LoVo (cell line): ENCODE measurements at regions not wholly inside any gene's neighbourhood (a gene's known extent, or its start where the extent isn't known, plus 50 kb on each side); places are given as distances from the start of the nearest gene placed in this dataset.

Experiments used
- DNase-seq: peaks from one replicate; pipeline ENCODE4 v3.0.0-alpha.2; 2016; ENCODE audit warnings: low spot score

DNA sequence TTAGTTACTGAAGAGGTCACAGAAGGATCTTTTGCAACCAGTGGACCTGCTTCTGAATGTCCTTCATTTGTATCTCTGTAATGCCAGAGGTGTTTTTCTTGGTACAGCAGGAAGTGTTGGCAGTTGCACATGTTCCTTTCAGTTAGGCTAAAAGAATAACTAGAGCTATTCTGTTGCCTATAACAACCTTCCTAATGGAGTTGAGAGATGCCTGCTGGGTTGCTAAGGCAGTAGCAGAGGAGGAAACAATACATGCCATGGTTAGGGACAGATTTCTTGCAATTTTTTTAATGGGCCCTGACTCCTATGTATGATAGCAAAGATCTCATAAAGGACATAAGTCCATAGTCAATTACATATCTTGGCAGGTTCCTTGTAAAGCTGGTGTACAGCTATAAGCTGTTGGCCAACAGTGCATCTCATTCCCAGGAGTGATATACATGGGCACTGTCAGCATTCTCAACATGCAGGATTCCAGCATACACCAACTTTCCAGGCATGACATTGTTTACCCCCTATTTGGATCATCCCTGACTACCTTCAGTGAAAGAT is 556.6 kb downstream of the CCER1 start:
- DNase-seq = no peak

DNA sequence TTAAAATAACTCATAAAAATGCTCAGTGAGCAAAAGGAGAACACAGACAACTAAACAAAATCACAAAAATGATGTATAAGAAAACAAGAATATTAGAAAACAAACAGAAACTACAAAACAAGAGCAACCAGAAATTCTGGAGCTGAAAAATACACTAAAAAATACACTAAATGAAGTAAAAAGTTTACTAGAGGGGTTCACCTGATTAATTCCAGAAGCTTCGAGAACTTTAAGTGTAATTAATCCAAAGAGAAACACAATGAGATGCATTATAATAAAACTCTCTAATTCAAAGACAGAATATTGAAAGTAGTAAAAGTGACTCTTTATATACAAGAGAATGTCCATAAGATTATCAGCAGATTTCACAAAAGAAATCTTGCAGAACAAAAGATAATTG is 558.4 kb downstream of the CCER1 start:
- no peak for DNase-seq

GRCh38 chr12:90393652-90394051 is 561.3 kb downstream of the CCER1 start:
- DNase-seq = no peak

DNA sequence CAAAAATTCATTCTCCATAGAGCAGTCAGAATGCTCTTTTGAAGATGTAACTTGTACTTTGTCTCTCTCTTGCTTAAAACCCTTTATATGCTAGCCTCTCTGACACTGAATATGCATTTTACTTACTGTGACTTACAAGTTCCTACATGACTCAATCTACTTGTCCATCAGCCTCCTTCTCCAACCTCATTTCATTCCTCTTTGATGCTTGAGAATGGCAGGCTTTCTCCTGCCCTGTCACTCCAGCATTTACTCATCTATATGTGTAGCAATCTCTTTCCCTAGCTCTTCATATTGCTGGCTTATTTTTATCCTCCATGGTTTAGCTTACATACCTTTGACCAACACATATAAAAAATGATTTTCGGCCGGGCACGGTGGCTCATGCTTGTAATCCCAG is 561.9 kb downstream of the CCER1 start:
- no peak for DNase-seq

GRCh38 chr12:90390947-90391346 is 564.0 kb downstream of the CCER1 start:
- DNase-seq = peak; percentile 56

DNA sequence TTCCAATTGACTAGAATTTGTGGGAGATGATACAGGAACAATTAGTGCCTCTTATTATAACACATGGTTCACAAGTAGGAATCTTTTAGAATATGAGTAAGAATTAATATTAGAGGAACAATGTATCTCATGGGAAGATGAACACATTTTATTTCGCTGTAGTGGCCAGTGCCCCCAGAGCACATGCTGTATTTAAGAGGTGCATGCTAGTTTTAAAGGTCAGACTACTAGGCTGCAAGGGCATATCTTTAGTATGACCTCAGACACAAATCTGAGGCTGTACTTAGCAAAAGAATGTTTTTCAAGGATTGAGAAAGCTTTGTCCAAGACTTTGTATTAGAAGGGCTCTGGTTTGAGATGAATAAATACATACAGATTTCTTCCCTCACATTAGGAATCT is 586.9 kb downstream of the CCER1 start:
- no peak for DNase-seq

DNA sequence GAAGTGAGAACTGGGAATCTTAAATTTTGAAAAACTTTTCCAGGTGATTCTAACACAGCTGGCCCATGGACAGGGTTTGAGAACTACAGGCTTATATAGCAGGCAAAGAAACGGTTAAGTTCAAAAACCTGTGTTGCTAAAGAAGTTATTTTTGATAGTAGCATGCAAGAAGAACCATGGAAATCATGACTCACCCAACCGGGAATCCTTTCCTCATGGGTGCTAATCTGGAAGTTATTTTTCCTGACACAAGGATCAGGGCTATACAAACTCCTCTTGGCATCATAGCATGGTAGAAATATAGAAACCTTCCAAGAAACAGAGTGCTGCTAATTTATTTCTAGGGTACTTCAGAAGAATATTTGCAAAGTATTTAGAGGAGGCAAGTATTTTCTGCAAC is 588.7 kb downstream of the CCER1 start:
- DNase-seq = no peak

DNA sequence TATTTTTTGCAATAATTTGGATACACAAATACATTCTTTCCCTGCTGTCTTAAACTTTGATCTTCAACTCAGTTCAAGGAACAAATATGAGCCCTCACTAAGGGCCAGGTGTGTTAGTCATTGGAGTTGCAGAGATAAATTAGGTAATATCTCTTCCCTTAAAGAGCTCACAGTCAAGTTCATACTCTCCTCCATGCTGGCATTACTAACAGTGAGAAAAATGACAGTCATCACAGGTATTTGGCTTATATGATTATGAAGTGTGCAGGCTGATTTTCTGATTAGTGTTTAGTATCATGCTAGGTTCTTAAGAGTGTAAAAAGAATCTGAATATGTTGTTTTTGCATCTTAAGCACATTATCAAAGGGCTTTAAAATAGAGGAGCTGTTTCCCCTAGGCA is 594.7 kb downstream of the CCER1 start:
- DNase-seq = no peak

DNA sequence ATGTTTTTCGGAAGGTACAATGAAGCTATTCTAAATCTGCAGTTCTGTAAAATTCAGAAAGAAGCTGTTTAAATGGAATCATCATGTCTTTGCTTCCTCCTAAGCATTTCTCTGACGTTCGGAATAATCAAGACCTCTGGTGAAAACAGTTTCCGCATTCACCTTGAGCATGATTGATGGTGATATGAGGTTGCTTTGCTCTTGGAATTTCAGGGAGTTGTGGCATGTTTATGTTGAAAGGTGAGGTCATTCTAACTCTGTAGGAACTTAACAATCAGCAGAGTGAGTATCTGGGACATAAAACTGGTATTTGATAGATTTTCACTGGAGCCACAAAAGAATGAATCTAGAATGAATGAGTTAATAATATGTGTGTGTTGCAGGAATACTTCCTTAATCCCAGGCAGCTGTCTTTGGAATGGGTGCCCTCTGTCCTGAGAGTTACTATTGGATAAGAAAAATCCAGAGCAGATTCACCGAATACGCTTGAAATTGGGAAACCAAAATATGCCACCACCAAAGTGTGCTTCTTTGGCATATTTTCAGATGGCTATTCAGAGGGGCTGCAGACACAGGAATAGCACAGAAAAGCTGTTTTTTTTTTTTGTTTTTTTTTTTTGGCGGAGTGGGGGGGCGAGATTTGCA is 599.1 kb downstream of the CCER1 start:
- DNase-seq = no peak

GRCh38 chr12:90343966-90344365 is 611.0 kb downstream of the CCER1 start:
- DNase-seq = no peak

- DNase-seq = no peak
Observed at GRCh38 chr12:90342081-90342480, 612.9 kb downstream of the CCER1 start.

GRCh38 chr12:90339837-90340236 is 615.1 kb downstream of the CCER1 start:
- no peak for DNase-seq

DNA sequence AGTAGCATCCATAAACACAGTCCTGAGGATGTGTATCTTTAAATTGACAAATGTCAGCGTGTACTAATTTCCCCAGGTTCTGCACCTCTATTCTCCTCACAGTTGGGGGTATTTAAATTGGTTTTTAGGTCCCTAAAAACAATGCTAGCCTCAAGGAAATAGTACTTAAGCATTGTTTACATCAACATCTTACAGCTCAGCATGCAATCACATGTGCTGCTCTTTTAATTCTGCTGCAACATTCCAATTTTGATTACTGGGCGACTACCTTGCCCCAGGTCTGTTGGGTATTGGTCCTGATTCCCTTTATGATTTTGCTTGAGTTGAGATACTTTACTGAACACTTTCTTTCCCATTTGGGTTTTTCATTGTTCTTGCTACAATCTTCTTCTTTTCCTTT is 616.6 kb downstream of the CCER1 start:
- DNase-seq = no peak

DNA sequence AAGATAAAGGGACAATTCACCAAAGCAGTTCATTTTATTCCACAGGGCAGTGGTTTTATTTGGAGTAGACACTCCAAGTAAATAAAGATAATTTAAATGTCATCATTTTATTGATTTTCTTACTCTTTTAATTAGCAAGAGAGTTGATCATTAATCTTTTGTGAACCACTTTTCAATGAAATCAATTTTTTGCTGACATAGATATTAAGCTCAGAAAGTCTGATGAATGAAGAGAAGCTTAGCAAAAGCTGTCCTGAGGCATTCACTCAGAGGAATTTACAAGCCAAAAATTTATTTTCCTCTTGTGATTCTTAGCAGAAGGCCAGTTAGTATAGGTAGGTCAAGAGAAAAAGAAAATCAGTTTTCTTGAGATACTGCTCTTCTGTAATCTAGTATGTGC is 618.0 kb downstream of the CCER1 start:
- no peak for DNase-seq

DNA sequence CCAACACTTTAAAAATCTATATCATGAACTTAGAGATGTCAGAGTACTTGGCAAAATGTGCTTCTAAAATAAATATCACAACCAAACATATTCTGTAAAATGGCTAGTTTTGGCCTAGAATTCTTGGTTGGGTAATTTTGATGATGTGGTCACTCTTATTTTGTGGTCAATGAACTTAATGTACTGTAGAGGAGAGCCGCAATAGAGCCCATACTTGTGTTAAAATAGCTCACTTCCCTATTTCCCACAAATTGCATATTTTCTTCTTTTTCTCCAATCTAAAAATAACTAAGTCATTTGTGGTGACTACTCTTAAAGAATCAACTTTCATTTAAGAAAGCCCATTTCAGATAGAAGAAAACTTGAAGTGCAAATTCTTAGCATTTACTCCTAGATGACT is 619.4 kb downstream of the CCER1 start:
- DNase-seq = no peak

DNA sequence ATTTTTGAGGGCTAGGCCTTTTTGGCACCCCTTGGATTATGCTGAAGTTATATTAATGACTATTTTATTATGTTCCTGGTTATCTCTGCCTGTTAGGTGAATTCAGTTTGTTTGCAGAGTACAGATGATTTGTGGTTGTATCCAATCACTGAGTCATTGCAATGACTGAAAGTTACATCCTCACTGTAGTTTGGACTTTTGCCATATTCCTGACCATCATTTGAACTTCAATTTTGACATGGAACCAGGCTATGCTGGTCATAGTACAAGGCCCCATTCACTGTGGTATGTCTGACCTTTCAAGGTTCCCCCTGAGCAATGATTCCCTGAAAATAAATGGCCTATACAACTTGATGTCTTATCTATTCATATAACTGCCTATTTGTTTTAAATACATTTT is 621.0 kb downstream of the CCER1 start:
- DNase-seq = no peak

DNA sequence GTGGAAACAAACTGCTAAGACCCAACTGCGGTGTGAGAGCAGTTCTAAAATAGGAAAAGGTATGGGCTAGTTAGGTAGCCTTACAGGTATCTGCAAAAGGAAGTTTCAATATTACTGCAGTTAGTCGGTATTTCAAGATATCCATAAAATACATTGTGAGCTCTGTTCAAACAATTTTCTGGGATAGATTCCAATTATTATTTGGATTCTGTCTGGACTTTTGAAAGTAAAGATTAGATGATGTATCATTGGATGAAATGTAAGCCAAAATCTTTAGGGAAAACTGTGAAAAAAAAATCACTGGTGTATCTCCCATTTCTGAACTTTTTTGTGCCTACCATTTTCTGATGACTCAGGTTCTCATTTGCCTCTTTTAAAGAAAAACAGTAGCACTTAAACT is 621.6 kb downstream of the CCER1 start:
- DNase-seq = no peak

GRCh38 chr12:90331821-90332220 is 623.2 kb downstream of the CCER1 start:
- DNase-seq = no peak

DNA sequence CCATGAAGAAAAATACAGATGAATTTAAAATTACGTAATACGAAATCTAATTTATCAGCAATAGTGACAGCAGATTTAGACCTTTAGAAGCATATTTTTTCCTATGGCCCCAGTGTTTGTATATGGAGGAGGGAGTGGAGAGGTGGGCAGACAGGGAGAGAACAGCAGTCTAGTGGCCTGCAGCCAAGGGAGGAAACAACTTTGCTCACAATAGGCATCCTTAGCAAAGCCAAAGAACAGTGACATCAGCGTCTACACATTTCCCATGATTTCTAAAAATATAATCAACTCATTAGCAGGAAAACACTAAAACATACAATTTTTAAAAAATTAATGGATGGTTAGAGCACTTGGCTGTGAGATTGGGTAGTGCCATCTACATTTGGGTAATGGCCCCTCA is 622.6 kb upstream of the ATP2B1 start:
- DNase-seq = no peak

DNA sequence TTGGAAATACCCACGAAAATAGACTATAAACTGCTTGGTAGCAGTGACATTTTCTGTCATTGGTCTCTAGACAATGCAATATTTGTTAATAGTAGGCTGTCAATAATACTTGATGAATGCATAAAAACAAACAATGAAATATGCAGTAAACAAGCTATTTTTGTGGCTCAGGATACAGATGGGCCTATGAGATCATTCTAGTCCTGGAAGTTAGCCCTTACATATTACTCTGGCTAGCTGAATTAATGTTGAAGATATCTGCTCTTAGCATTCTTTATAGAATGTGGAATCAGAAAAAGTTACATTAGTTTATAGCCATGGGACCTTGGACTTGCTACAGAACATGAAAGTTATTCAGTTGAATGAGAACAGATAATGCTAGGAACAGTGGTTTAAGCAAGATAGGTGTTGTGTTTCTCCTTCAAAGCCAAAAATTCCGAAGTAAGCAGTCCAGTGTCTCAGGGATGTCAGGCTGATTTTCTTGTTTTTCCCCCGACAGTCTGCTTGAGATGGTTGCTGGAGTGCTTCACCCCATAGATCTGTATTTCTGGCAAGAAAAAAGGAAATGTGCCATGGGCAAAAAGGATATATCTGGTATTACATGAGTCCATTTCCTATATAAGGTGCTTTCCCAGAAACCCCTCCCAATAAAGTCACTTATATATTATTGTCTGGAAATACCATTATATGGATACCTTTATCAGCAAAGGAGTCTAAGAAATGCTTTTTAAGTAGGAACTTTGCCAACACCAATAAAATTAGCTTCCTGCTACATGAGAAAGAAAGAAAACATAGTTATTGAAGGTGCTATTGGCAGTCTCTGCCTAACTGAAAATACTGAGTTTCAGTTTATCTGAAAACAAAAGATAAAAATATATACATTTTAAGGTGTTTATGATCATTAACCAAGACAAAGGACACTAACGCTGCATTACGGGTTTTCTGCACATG is 619.4 kb upstream of the ATP2B1 start:
- no peak for DNase-seq

- DNase-seq = no peak
Observed at GRCh38 chr12:90323217-90323616, 614.6 kb upstream of the ATP2B1 start.

- no peak for DNase-seq
Observed at GRCh38 chr12:90322006-90322405, 613.4 kb upstream of the ATP2B1 start.

DNA sequence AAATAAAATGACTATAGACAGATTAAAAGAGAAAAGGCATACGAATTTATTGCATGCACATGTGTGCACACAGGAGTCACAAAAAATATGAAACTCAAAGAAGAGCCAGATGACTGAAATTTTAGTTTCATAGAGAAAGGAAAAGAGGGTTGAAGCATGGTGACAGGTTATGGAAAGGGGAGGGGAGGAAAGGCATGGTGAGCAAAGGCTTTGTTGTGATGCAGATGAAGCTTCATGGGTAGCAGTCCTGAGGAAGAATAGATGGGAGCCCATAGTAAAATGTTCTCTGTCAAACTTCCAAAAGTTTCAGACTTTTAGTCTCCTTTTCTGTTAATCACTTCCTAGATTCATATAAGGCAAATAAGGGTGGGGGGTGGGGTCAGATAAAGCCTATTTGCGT is 612.7 kb upstream of the ATP2B1 start:
- DNase-seq = no peak
